ENCODE measurements at regions not wholly inside any gene's neighbourhood (a gene's known extent, or its start where the extent isn't known, plus 50 kb on each side); places are given as distances from the start of the nearest gene placed in this dataset.

GRCh38 chr5:168218746-168219145 lies 72.7 kb upstream of the WWC1 start:
- no peak for DNase-seq

- DNase-seq, result peak in 40 of 56 donors; percentile 1 to 85 (median 28)
Observed at GRCh38 chr5:168219515-168220410, 71.7 kb upstream of the WWC1 start.

GRCh38 chr5:168224085-168224484 lies 67.4 kb upstream of the WWC1 start:
- DNase-seq, result no peak

GRCh38 chr5:168226012-168226411 lies 65.4 kb upstream of the WWC1 start:
- DNase-seq, result no peak

GRCh38 chr5:168227001-168227400 lies 64.4 kb upstream of the WWC1 start:
- DNase-seq, result no peak

- DNase-seq, result no peak
Observed at GRCh38 chr5:168227973-168228615, 63.4 kb upstream of the WWC1 start.

GRCh38 chr5:168228668-168229067 lies 62.8 kb upstream of the WWC1 start:
- no peak for DNase-seq

GRCh38 chr5:168234133-168234532 lies 57.3 kb upstream of the WWC1 start:
- DNase-seq, result no peak

- DNase-seq, result no peak
Observed at GRCh38 chr5:168238463-168238862, 53.0 kb upstream of the WWC1 start.

- no peak for DNase-seq
Observed at GRCh38 chr5:168239325-168239724, 52.1 kb upstream of the WWC1 start.

Measured in amygdala (tissue), 56 donors.